ENCODE measurements at regions not wholly inside any gene's neighbourhood (a gene's known extent, or its start where the extent isn't known, plus 50 kb on each side); places are given as distances from the start of the nearest gene placed in this dataset.

GRCh38 chr9:78448960-78449673 is 152.2 kb downstream of the PSAT1 start:
- TF ChIP-seq, protein P1, sequence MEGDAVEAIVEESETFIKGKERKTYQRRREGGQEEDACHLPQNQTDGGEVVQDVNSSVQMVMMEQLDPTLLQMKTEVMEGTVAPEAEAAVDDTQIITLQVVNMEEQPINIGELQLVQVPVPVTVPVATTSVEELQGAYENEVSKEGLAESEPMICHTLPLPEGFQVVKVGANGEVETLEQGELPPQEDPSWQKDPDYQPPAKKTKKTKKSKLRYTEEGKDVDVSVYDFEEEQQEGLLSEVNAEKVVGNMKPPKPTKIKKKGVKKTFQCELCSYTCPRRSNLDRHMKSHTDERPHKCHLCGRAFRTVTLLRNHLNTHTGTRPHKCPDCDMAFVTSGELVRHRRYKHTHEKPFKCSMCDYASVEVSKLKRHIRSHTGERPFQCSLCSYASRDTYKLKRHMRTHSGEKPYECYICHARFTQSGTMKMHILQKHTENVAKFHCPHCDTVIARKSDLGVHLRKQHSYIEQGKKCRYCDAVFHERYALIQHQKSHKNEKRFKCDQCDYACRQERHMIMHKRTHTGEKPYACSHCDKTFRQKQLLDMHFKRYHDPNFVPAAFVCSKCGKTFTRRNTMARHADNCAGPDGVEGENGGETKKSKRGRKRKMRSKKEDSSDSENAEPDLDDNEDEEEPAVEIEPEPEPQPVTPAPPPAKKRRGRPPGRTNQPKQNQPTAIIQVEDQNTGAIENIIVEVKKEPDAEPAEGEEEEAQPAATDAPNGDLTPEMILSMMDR (IDR thresholded peaks at IDR 0.05) = no peak
- no peak for TF ChIP-seq POLR2A (IDR thresholded peaks at IDR 0.05)
